ENCODE measurements at regions not wholly inside any gene's neighbourhood (a gene's known extent, or its start where the extent isn't known, plus 50 kb on each side); places are given as distances from the start of the nearest gene placed in this dataset.
A peak's percentile ranks its signal among the peaks of the same experiment; 100 is the strongest.
"Not testable (repeated sequence)": the region's sequence is repeated elsewhere in the genome, so short reads cannot be mapped to it uniquely, and the experiment has no call there.

GRCh38 chr1:189637041-189637440 lies 840.6 kb downstream of the BRINP3 start:
- DNase-seq (ENCODE audit: low read depth): no peak
- H3K4me3 ChIP-seq (ENCODE audit: low read length): no peak overlapping the region
- no peak for TF ChIP-seq CTCF (conservative IDR thresholded peaks at IDR 0.05; ENCODE audit: low read depth, low read length)

- H3K4me3 ChIP-seq (ENCODE audit: low read length); DNase-seq (ENCODE audit: low read depth): not testable (repeated sequence)
These were observed 833.5 kb downstream of the BRINP3 start for GRCh38 chr1:189644156-189644555.

- no peak overlapping the region for H3K4me3 ChIP-seq (ENCODE audit: low read length)
- no peak for DNase-seq (ENCODE audit: low read depth)
- TF ChIP-seq CTCF (conservative IDR thresholded peaks at IDR 0.05; ENCODE audit: low read depth, low read length): no peak
These were observed 832.7 kb downstream of the BRINP3 start for GRCh38 chr1:189644970-189645369.

- DNase-seq (ENCODE audit: low read depth): no peak
- H3K4me3 ChIP-seq (ENCODE audit: low read length): no peak overlapping the region
- no peak for TF ChIP-seq CTCF (conservative IDR thresholded peaks at IDR 0.05; ENCODE audit: low read depth, low read length)
These were observed 831.6 kb downstream of the BRINP3 start for GRCh38 chr1:189646066-189646465.

- no peak overlapping the region for H3K4me3 ChIP-seq (ENCODE audit: low read length)
- TF ChIP-seq CTCF (conservative IDR thresholded peaks at IDR 0.05; ENCODE audit: low read depth, low read length): no peak
- DNase-seq (ENCODE audit: low read depth): peak; percentile 25
These were observed 822.8 kb downstream of the BRINP3 start for GRCh38 chr1:189654906-189655305.

GRCh38 chr1:189656628-189657530 lies 820.8 kb downstream of the BRINP3 start:
- H3K4me3 ChIP-seq (ENCODE audit: low read length): no peak overlapping the region
- TF ChIP-seq CTCF (conservative IDR thresholded peaks at IDR 0.05; ENCODE audit: low read depth, low read length): no peak
- DNase-seq (ENCODE audit: low read depth): no peak

GRCh38 chr1:189657715-189658114 lies 819.9 kb downstream of the BRINP3 start:
- H3K4me3 ChIP-seq (ENCODE audit: low read length): no peak overlapping the region
- DNase-seq (ENCODE audit: low read depth): no peak
- TF ChIP-seq CTCF (conservative IDR thresholded peaks at IDR 0.05; ENCODE audit: low read depth, low read length): no peak

All from retinal pigment epithelial cell (primary cell).